ENCODE measurements at regions not wholly inside any gene's neighbourhood (a gene's known extent, or its start where the extent isn't known, plus 50 kb on each side); places are given as distances from the start of the nearest gene placed in this dataset.
"Not testable (repeated sequence)": the region's sequence is repeated elsewhere in the genome, so short reads cannot be mapped to it uniquely, and the experiment has no call there.

GRCh38 chr9:102354041-102354440 lies 615.6 kb upstream of the GRIN3A start:
- no peaks in the 10 kb centered on the region for H3K4me1 ChIP-seq (ENCODE audit: insufficient read depth, low read length)
- H3K36me3 ChIP-seq (replicated peaks in 1 of 2; ENCODE audit: control insufficient read depth in 1 of 2, insufficient read depth in 2 of 2, low read length in 2 of 2), result no peaks in the 10 kb centered on the region
- in situ Hi-C loops (cut with HindIII; ENCODE audit: extremely low pct_ligation_motif_present, low pct_unique_long_range_greater_than_20kb) (no loop called here), intact Hi-C loops (cut with micrococcal nuclease; ENCODE audit: unreplicated experiment) (no loop called here)
- no peak overlapping the region for H3K4me2 ChIP-seq (ENCODE audit: low read depth, low read length)
- BruUV-seq (replicated peaks), result no TSS peak
- no peak overlapping the region for H3K27ac ChIP-seq (ENCODE audit: extremely low read length, insufficient read depth, low read length)
- H4K20me1 ChIP-seq (ENCODE audit: insufficient read depth, low read length), result no peaks in the 10 kb centered on the region
- H3K9ac ChIP-seq (ENCODE audit: insufficient read depth, low read depth, low read length), result no peak overlapping the region
- no peaks in the 10 kb centered on the region for H3K27me3 ChIP-seq (ENCODE audit: control insufficient read depth in 1 of 2, insufficient read depth in 2 of 2, low read length in 2 of 2)
- no peak for FAIRE-seq
- no peaks in the 10 kb centered on the region for H3K79me2 ChIP-seq (ENCODE audit: insufficient read depth, low read length)
- no peak overlapping the region for H2AFZ ChIP-seq (ENCODE audit: low read length)
- no peak for DNase-seq (ENCODE audit: low spot score)
- WGBS (ENCODE audit: low lambda C conversion rate), result 33% methylated on average over 1 of the region's 1 CpG
- no peak overlapping the region for H3K4me3 ChIP-seq (replicated peaks in 1 of 3; ENCODE audit: insufficient read depth in 1 of 3, low read depth in 2 of 3, low read length in 3 of 3)
- CTCF ChIA-PET (ENCODE audit: low intra/inter-chr PET ratio, low total read pairs), result no interaction called here
- ATAC-seq, result no peak
- TF ChIP-seq CAMTA2 (CRISPR knock-in tag; IDR thresholded peaks at IDR 0.05; ENCODE audit: borderline replicate concordance) (no peak), ATF7 (IDR thresholded peaks at IDR 0.05) (0 out of 2 replicates have a peak, but pooled peaks have one; percentile 29), ATF7 (CRISPR knock-in tag; IDR thresholded peaks at IDR 0.05) (no peak)
- POLR2A ChIA-PET, result no interaction called here
- peaks cover 6% of the 10 kb centered on the region; the same call in 1 of the 2 replicates for H3K9me3 ChIP-seq (ENCODE audit: low read length)

- H3K36me3 ChIP-seq (replicated peaks in 1 of 2; ENCODE audit: control insufficient read depth in 1 of 2, insufficient read depth in 2 of 2, low read length in 2 of 2); H3K9ac ChIP-seq (ENCODE audit: insufficient read depth, low read depth, low read length); ATAC-seq; H3K4me3 ChIP-seq (replicated peaks in 1 of 3; ENCODE audit: insufficient read depth in 1 of 3, low read depth in 2 of 3, low read length in 3 of 3); H3K9me3 ChIP-seq (ENCODE audit: low read length); FAIRE-seq; H3K4me2 ChIP-seq (ENCODE audit: low read depth, low read length); DNase-seq (ENCODE audit: low spot score); H4K20me1 ChIP-seq (ENCODE audit: insufficient read depth, low read length); in situ Hi-C loops (cut with HindIII; ENCODE audit: extremely low pct_ligation_motif_present, low pct_unique_long_range_greater_than_20kb); H3K27ac ChIP-seq (ENCODE audit: extremely low read length, insufficient read depth, low read length); CTCF ChIA-PET (ENCODE audit: low intra/inter-chr PET ratio, low total read pairs); intact Hi-C loops (cut with micrococcal nuclease; ENCODE audit: unreplicated experiment); BruUV-seq (replicated peaks); H2AFZ ChIP-seq (ENCODE audit: low read length); POLR2A ChIA-PET; H3K79me2 ChIP-seq (ENCODE audit: insufficient read depth, low read length); H3K4me1 ChIP-seq (ENCODE audit: insufficient read depth, low read length); H3K27me3 ChIP-seq (ENCODE audit: control insufficient read depth in 1 of 2, insufficient read depth in 2 of 2, low read length in 2 of 2): not testable (repeated sequence)
- WGBS (ENCODE audit: low lambda C conversion rate), result no CpG with 5 or more reads among the region's 6 CpGs
Observed at GRCh38 chr9:102337471-102337870, 599.0 kb upstream of the GRIN3A start.

GRCh38 chr9:102309379-102309778 lies 570.9 kb upstream of the GRIN3A start:
- H3K9ac ChIP-seq (ENCODE audit: insufficient read depth, low read depth, low read length), result no peak overlapping the region
- WGBS (ENCODE audit: low lambda C conversion rate), result 17% methylated on average over 1 of the region's 1 CpG
- H3K79me2 ChIP-seq (ENCODE audit: insufficient read depth, low read length), result no peaks in the 10 kb centered on the region
- peaks cover 53% of the 10 kb centered on the region for H3K9me3 ChIP-seq (ENCODE audit: low read length)
- in situ Hi-C loops (cut with HindIII; ENCODE audit: extremely low pct_ligation_motif_present, low pct_unique_long_range_greater_than_20kb) (no loop called here), intact Hi-C loops (cut with micrococcal nuclease; ENCODE audit: unreplicated experiment) (no loop called here)
- H3K36me3 ChIP-seq (replicated peaks in 1 of 2; ENCODE audit: control insufficient read depth in 1 of 2, insufficient read depth in 2 of 2, low read length in 2 of 2), result no peaks in the 10 kb centered on the region
- DNase-seq (ENCODE audit: low spot score) (no peak), ATAC-seq (no peak), FAIRE-seq (no peak)
- no peak overlapping the region for H3K4me3 ChIP-seq (replicated peaks in 1 of 3; ENCODE audit: insufficient read depth in 1 of 3, low read depth in 2 of 3, low read length in 3 of 3)
- no peak overlapping the region for H2AFZ ChIP-seq (ENCODE audit: low read length)
- no TSS peak for BruUV-seq (replicated peaks)
- ChIA-PET CTCF (ENCODE audit: low intra/inter-chr PET ratio, low total read pairs) (no interaction called here), POLR2A (no interaction called here)
- H3K27me3 ChIP-seq (ENCODE audit: control insufficient read depth in 1 of 2, insufficient read depth in 2 of 2, low read length in 2 of 2), result no peaks in the 10 kb centered on the region
- H3K4me2 ChIP-seq (ENCODE audit: low read depth, low read length), result no peak overlapping the region
- H3K4me1 ChIP-seq (ENCODE audit: insufficient read depth, low read length), result no peaks in the 10 kb centered on the region
- TF ChIP-seq LCORL (IDR thresholded peaks at IDR 0.05) (peak; percentile 90), LCORL (CRISPR knock-in tag; IDR thresholded peaks at IDR 0.05) (no peak), FOXA1 (IDR thresholded peaks at IDR 0.05) (no peak), FOXA1 (CRISPR knock-in tag; IDR thresholded peaks at IDR 0.05) (no peak)
- no peaks in the 10 kb centered on the region for H4K20me1 ChIP-seq (ENCODE audit: insufficient read depth, low read length)
- no peak overlapping the region for H3K27ac ChIP-seq (ENCODE audit: extremely low read length, insufficient read depth, low read length)

Data from HepG2 (cell line).